HEK293 (cell line): ENCODE measurements at regions not wholly inside any gene's neighbourhood (a gene's known extent, or its start where the extent isn't known, plus 50 kb on each side); places are given as distances from the start of the nearest gene placed in this dataset.

Experiments
- GLIS2 ChIP-seq: fragments of 450-650 bp; formaldehyde crosslinking; IDR thresholded peaks from 2 replicates; pipeline ENCODE4 v1.5.1; 2016; ENCODE audit warnings: missing biosample characterization, missing genetic modification characterization
- KLF16 ChIP-seq: fragments of 450-650 bp; formaldehyde crosslinking; IDR thresholded peaks from 2 replicates; pipeline ENCODE4 v1.5.1; 2017; ENCODE audit warnings: missing biosample characterization, missing genetic modification characterization
- OSR2 ChIP-seq: fragments of 450-650 bp; formaldehyde crosslinking; IDR thresholded peaks from 2 replicates; pipeline ENCODE4 v1.5.1; 2016; ENCODE audit warnings: missing biosample characterization, missing genetic modification characterization
- SP2 ChIP-seq: fragments of 450-650 bp; formaldehyde crosslinking; IDR thresholded peaks from 2 replicates; pipeline ENCODE4 v1.5.1; 2016; ENCODE audit warnings: missing biosample characterization, missing genetic modification characterization
- ZNF19 ChIP-seq: fragments of 450-650 bp; formaldehyde crosslinking; IDR thresholded peaks from 2 replicates; pipeline ENCODE4; 2016; ENCODE audit warnings: missing biosample characterization, missing genetic modification characterization, low read depth
- ZNF24 ChIP-seq: fragments of 450-650 bp; formaldehyde crosslinking; IDR thresholded peaks from 2 replicates; pipeline ENCODE4 v1.5.1; 2016; ENCODE audit warnings: missing biosample characterization, missing genetic modification characterization
- ZNF274 ChIP-seq, 2 experiments: fragments of 200-500 bp in 1 of 2; fragments of 450-650 bp in 1 of 2; sonication (Bioruptor generic) in 1 of 2; formaldehyde crosslinking in 1 of 2; IDR thresholded peaks; 2 replicates each; pipeline versions ENCODE4 v1.5.1 to v1.6.1; 2014 to 2016; ENCODE audit warnings: borderline replicate concordance in 1 of 2, inconsistent platforms in 1 of 2, low read length in 1 of 2, missing biosample characterization in 1 of 2, missing genetic modification characterization in 1 of 2
- ZNF473 ChIP-seq: fragments of 450-650 bp; formaldehyde crosslinking; IDR thresholded peaks from 2 replicates; pipeline ENCODE4 v1.5.1; 2017; ENCODE audit warnings: missing biosample characterization, missing genetic modification characterization
- ZNF776 ChIP-seq: fragments of 450-650 bp; formaldehyde crosslinking; IDR thresholded peaks from 2 replicates; pipeline ENCODE4 v1.5.0; 2017; ENCODE audit warnings: missing biosample characterization, missing genetic modification characterization, borderline replicate concordance
- ZNF785 ChIP-seq: fragments of 450-650 bp; formaldehyde crosslinking; IDR thresholded peaks from 2 replicates; pipeline ENCODE4 v1.5.1; 2016; ENCODE audit warnings: missing biosample characterization, missing genetic modification characterization
- TF ChIP-seq, protein P1 (sequence below): fragments of 450-650 bp; formaldehyde crosslinking; IDR thresholded peaks from 2 replicates; pipeline ENCODE4 v1.5.1; 2016; ENCODE audit warnings: missing biosample characterization, missing genetic modification characterization
- TF ChIP-seq, protein P2 (sequence below): fragments of 450-650 bp; formaldehyde crosslinking; IDR thresholded peaks from 2 replicates; pipeline ENCODE4 v1.5.1; 2017; ENCODE audit warnings: missing biosample characterization, missing genetic modification characterization
- TF ChIP-seq, protein P3 (sequence below): fragments of 450-650 bp; formaldehyde crosslinking; conservative IDR thresholded peaks from 2 replicates; pipeline ENCODE4 v1.5.1; 2016; ENCODE audit warnings: low read depth, missing biosample characterization, missing genetic modification characterization
- TF ChIP-seq, protein P4 (sequence below): fragments of 450-650 bp; formaldehyde crosslinking; IDR thresholded peaks from 2 replicates; pipeline ENCODE4 v1.5.1; 2016; ENCODE audit warnings: missing biosample characterization, missing genetic modification characterization

DNA sequence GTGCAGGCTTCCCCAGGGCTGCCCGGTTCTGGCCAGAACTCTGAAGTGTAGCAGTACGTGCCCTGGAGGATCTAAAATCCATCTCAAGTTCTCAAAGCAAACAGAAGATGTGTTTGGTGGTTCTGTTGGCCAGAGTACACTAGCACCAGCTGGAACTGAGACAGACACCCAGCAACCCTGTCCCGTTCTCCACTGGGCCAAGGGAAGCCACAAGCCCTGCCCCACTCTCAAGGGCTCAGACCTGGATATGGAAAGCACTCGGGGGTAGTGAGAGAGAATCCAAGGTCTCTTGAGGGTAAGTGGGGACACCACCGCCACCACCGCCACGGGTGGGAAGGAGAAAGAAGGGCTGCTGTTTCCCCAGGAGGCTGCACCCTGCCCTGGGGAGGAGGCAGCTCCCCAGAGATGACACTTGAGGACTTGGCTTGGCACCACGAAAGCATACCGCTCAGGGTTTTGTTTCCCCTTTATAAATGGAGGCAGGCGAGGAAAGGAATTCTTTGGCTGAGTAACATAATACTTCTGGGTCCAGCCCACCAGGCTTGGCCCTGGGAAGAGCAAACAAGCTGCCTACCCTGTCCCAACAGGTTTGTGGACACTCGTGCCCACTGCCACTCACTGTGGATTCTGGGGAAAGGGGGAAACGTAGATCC, 56.1 kb upstream of the POU2AF1 start:
- TF ChIP-seq, protein P1, sequence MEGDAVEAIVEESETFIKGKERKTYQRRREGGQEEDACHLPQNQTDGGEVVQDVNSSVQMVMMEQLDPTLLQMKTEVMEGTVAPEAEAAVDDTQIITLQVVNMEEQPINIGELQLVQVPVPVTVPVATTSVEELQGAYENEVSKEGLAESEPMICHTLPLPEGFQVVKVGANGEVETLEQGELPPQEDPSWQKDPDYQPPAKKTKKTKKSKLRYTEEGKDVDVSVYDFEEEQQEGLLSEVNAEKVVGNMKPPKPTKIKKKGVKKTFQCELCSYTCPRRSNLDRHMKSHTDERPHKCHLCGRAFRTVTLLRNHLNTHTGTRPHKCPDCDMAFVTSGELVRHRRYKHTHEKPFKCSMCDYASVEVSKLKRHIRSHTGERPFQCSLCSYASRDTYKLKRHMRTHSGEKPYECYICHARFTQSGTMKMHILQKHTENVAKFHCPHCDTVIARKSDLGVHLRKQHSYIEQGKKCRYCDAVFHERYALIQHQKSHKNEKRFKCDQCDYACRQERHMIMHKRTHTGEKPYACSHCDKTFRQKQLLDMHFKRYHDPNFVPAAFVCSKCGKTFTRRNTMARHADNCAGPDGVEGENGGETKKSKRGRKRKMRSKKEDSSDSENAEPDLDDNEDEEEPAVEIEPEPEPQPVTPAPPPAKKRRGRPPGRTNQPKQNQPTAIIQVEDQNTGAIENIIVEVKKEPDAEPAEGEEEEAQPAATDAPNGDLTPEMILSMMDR (tag by site-specific recombination) = no peak
- TF ChIP-seq, protein P2, sequence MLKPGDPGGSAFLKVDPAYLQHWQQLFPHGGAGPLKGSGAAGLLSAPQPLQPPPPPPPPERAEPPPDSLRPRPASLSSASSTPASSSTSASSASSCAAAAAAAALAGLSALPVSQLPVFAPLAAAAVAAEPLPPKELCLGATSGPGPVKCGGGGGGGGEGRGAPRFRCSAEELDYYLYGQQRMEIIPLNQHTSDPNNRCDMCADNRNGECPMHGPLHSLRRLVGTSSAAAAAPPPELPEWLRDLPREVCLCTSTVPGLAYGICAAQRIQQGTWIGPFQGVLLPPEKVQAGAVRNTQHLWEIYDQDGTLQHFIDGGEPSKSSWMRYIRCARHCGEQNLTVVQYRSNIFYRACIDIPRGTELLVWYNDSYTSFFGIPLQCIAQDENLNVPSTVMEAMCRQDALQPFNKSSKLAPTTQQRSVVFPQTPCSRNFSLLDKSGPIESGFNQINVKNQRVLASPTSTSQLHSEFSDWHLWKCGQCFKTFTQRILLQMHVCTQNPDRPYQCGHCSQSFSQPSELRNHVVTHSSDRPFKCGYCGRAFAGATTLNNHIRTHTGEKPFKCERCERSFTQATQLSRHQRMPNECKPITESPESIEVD (tag by site-specific recombination) = no peak
- no peak for TF ChIP-seq ZNF785 (tag by site-specific recombination)
- no peak for TF ChIP-seq ZNF776
- no peak for TF ChIP-seq ZNF274 (IDR thresholded peaks at IDR 0.05; ENCODE audit: low read length)
- no peak for TF ChIP-seq ZNF274 (tag by site-specific recombination; IDR thresholded peaks at IDR 0.05; ENCODE audit: borderline replicate concordance)
- TF ChIP-seq ZNF24 = no peak
- TF ChIP-seq, protein P3, sequence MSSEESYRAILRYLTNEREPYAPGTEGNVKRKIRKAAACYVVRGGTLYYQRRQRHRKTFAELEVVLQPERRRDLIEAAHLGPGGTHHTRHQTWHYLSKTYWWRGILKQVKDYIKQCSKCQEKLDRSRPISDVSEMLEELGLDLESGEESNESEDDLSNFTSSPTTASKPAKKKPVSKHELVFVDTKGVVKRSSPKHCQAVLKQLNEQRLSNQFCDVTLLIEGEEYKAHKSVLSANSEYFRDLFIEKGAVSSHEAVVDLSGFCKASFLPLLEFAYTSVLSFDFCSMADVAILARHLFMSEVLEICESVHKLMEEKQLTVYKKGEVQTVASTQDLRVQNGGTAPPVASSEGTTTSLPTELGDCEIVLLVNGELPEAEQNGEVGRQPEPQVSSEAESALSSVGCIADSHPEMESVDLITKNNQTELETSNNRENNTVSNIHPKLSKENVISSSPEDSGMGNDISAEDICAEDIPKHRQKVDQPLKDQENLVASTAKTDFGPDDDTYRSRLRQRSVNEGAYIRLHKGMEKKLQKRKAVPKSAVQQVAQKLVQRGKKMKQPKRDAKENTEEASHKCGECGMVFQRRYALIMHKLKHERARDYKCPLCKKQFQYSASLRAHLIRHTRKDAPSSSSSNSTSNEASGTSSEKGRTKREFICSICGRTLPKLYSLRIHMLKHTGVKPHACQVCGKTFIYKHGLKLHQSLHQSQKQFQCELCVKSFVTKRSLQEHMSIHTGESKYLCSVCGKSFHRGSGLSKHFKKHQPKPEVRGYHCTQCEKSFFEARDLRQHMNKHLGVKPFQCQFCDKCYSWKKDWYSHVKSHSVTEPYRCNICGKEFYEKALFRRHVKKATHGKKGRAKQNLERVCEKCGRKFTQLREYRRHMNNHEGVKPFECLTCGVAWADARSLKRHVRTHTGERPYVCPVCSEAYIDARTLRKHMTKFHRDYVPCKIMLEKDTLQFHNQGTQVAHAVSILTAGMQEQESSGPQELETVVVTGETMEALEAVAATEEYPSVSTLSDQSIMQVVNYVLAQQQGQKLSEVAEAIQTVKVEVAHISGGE (tag by site-specific recombination) = no peak
- TF ChIP-seq SP2 (tag by site-specific recombination) = no peak
- TF ChIP-seq GLIS2 (tag by site-specific recombination) = no peak
- no peak for TF ChIP-seq ZNF19
- TF ChIP-seq OSR2 = no peak
- TF ChIP-seq KLF16 (tag by site-specific recombination) = no peak
- no peak for TF ChIP-seq ZNF473 (tag by site-specific recombination)
- TF ChIP-seq, protein P4, sequence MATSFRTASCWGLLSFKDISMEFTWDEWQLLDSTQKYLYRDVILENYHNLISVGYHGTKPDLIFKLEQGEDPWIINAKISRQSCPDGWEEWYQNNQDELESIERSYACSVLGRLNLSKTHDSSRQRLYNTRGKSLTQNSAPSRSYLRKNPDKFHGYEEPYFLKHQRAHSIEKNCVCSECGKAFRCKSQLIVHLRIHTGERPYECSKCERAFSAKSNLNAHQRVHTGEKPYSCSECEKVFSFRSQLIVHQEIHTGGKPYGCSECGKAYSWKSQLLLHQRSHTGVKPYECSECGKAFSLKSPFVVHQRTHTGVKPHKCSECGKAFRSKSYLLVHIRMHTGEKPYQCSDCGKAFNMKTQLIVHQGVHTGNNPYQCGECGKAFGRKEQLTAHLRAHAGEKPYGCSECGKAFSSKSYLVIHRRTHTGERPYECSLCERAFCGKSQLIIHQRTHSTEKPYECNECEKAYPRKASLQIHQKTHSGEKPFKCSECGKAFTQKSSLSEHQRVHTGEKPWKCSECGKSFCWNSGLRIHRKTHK (tag by site-specific recombination) = no peak
